ENCODE measurements at regions not wholly inside any gene's neighbourhood (a gene's known extent, or its start where the extent isn't known, plus 50 kb on each side); places are given as distances from the start of the nearest gene placed in this dataset.

DNA sequence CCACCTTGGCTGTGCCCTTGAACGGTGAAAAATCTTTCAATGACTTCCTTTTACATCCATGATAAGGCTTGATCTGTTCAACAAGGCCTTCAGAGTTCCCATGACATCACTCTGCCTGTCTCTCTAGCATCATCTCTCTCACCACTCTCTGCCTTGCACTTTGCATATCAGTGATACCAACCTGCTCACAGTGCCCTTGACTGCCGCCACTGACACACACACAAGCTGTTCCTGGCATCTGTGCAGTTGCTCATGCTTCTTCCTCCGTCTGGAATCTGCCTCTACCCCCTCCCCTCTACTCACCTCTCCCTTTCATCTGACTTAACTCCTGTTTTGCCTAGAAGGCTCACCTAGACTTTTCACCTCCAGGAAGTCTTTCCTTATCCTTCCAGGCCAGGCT lies 79.1 kb upstream of the SEC11C start:
- TF ChIP-seq, protein P1, sequence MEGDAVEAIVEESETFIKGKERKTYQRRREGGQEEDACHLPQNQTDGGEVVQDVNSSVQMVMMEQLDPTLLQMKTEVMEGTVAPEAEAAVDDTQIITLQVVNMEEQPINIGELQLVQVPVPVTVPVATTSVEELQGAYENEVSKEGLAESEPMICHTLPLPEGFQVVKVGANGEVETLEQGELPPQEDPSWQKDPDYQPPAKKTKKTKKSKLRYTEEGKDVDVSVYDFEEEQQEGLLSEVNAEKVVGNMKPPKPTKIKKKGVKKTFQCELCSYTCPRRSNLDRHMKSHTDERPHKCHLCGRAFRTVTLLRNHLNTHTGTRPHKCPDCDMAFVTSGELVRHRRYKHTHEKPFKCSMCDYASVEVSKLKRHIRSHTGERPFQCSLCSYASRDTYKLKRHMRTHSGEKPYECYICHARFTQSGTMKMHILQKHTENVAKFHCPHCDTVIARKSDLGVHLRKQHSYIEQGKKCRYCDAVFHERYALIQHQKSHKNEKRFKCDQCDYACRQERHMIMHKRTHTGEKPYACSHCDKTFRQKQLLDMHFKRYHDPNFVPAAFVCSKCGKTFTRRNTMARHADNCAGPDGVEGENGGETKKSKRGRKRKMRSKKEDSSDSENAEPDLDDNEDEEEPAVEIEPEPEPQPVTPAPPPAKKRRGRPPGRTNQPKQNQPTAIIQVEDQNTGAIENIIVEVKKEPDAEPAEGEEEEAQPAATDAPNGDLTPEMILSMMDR (conservative IDR thresholded peaks at IDR 0.05 in 1 of 2, IDR thresholded peaks at IDR 0.05 in 1 of 2; ENCODE audit: extremely low read depth in 1 of 2, insufficient read depth in 1 of 2, low read depth in 1 of 2, low read length in 2 of 2): no peak
- TF ChIP-seq EZH2 (IDR thresholded peaks at IDR 0.05; ENCODE audit: borderline replicate concordance, low read length): no peak
